Mucosa of descending colon (tissue), 3 donors: ENCODE measurements at regions not wholly inside any gene's neighbourhood (a gene's known extent, or its start where the extent isn't known, plus 50 kb on each side); places are given as distances from the start of the nearest gene placed in this dataset.

Source experiments
- ATAC-seq: fragments of 200-7000 bp; cut with Tn5 transposase; one replicate; pipeline ENCODE4 v1.9.1; 2020; ENCODE audit warnings: mild to moderate bottlenecking, moderate library complexity
- DNase-seq, 3 donors: peaks; one replicate each; pipeline ENCODE4 v3.0.0-alpha.2; 2020
- H3K36me3 ChIP-seq: fragments of 200-600 bp; one replicate; pipeline ENCODE4 v1.8.0; 2021; ENCODE audit warnings: low read depth, mild to moderate bottlenecking
- H3K4me1 ChIP-seq: fragments of 200-600 bp; one replicate; pipeline ENCODE4 v1.8.0; 2021; ENCODE audit warnings: low read depth, mild to moderate bottlenecking
- H3K4me3 ChIP-seq: fragments of 200-600 bp; one replicate; pipeline ENCODE4 v1.8.0; 2021; ENCODE audit warnings: mild to moderate bottlenecking
- H3K9me3 ChIP-seq: fragments of 200-600 bp; one replicate; pipeline ENCODE4 v1.8.0; 2021; ENCODE audit warnings: mild to moderate bottlenecking
- CTCF ChIP-seq: fragments of 200-600 bp; IDR thresholded peaks from one replicate; pipeline ENCODE4 v1.8.0; 2022; ENCODE audit warnings: antibody characterized with exemption, mild to moderate bottlenecking
- intact Hi-C, 2 donors: fragments of 100-400 bp; cut with DNase I in 1 of 2; cut with micrococcal nuclease in 1 of 2; formaldehyde crosslinking; loops; one replicate each; pipeline versions ENCODE4 v1.11.0 to v1.11.1; 2022; cut with DNase I, micrococcal nuclease
- donor health status: DM: no; HTN: no; CAD: no; lungs with moderate emphysema.
- donor health status: DM: no; HTN: no; CAD: no.
- donor health status: DM: no; HTN: yes; CAD: no.

- no peaks in the 10 kb centered on the region for H3K4me1 ChIP-seq
- H3K4me3 ChIP-seq = no peak overlapping the region
- no peaks in the 10 kb centered on the region for H3K9me3 ChIP-seq
- ATAC-seq = no peak
- H3K36me3 ChIP-seq = no peaks in the 10 kb centered on the region
- intact Hi-C loops = no loop called here
- DNase-seq = no peak
- TF ChIP-seq CTCF = no peak
Observed at GRCh38 chrX:150223176-150224015, 139.7 kb upstream of the MAMLD1 start.

GRCh38 chrX:150224676-150225075 is 138.4 kb upstream of the MAMLD1 start:
- TF ChIP-seq CTCF = no peak
- Histone ChIP-seq H3K9me3 (no peaks in the 10 kb centered on the region), H3K36me3 (no peaks in the 10 kb centered on the region), H3K4me1 (no peaks in the 10 kb centered on the region), H3K4me3 (no peak overlapping the region)
- DNase-seq = no peak
- intact Hi-C loops = no loop called here
- ATAC-seq = no peak

- intact Hi-C loops = no loop called here
- DNase-seq (no peak), ATAC-seq (no peak)
- no peak for TF ChIP-seq CTCF
- Histone ChIP-seq H3K4me3 (no peak overlapping the region), H3K4me1 (no peaks in the 10 kb centered on the region), H3K36me3 (no peaks in the 10 kb centered on the region), H3K9me3 (no peaks in the 10 kb centered on the region)
Observed at GRCh38 chrX:150225266-150225665, 137.9 kb upstream of the MAMLD1 start.

- DNase-seq (no peak), ATAC-seq (no peak)
- TF ChIP-seq CTCF = no peak
- H3K4me1 ChIP-seq = no peaks in the 10 kb centered on the region
- H3K4me3 ChIP-seq = no peak overlapping the region
- no peaks in the 10 kb centered on the region for H3K9me3 ChIP-seq
- no peaks in the 10 kb centered on the region for H3K36me3 ChIP-seq
- intact Hi-C loops = no loop called here
Observed at GRCh38 chrX:150225756-150226155, 137.4 kb upstream of the MAMLD1 start.

- intact Hi-C loops = no loop called here
- no peaks in the 10 kb centered on the region for H3K36me3 ChIP-seq
- H3K4me3 ChIP-seq = no peak overlapping the region
- H3K9me3 ChIP-seq = no peaks in the 10 kb centered on the region
- DNase-seq (no peak), ATAC-seq (no peak)
- TF ChIP-seq CTCF = no peak
- no peaks in the 10 kb centered on the region for H3K4me1 ChIP-seq
Observed at GRCh38 chrX:150226223-150226965, 136.7 kb upstream of the MAMLD1 start.
